IPS-15b (cell line): ENCODE measurements at regions not wholly inside any gene's neighbourhood (a gene's known extent, or its start where the extent isn't known, plus 50 kb on each side); places are given as distances from the start of the nearest gene placed in this dataset.

Source experiments
- H3K27me3 ChIP-seq: one replicate; pipeline ENCODE4 v1.6.1; 2013; ENCODE audit warnings: low read length; ENCODE audit not compliant: control insufficient read depth, insufficient read depth
- H3K36me3 ChIP-seq: one replicate; pipeline ENCODE4 v1.6.1; 2013; ENCODE audit warnings: low read length; ENCODE audit not compliant: control insufficient read depth, insufficient read depth
- H3K4me1 ChIP-seq: one replicate; pipeline ENCODE4 v1.6.1; 2013; ENCODE audit warnings: mild to moderate bottlenecking, low read length; ENCODE audit not compliant: control insufficient read depth, insufficient read depth
- H3K4me3 ChIP-seq: one replicate; pipeline ENCODE4 v1.5.1; 2013; ENCODE audit warnings: low read depth, low read length
- H3K9ac ChIP-seq: one replicate; pipeline ENCODE4 v1.6.1; 2013; ENCODE audit warnings: low read depth, mild to moderate bottlenecking, low read length
- H3K9me3 ChIP-seq: one replicate; pipeline ENCODE4 v1.6.1; 2013; ENCODE audit warnings: mild to moderate bottlenecking, low read length; ENCODE audit not compliant: control insufficient read depth, insufficient read depth

DNA sequence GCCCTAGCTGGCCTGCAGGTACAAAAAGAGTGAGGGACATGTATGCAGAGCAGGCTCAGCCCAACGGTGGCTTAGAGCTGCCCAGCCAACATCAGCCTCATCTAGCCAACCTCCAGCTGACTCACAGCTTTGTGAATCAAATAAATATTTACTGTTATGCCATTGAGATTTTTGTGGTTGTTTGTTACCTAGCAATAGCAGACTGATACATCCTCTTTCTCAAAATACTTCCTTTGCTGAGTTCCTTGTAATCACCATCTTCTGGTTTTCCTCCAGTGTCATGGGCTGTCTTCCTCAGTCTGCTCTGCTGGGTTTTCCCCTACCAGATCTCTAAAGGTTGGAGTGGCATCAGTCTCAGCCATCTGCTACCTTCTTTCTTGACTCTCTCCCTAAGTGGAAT lies 126.6 kb upstream of the SLC1A4 start:
- Histone ChIP-seq H3K9ac (no peak overlapping the region), H3K4me3 (no peak overlapping the region), H3K4me1 (peaks cover 17% of the 10 kb centered on the region), H3K9me3 (no peaks in the 10 kb centered on the region), H3K27me3 (peaks cover 72% of the 10 kb centered on the region), H3K36me3 (no peaks in the 10 kb centered on the region)

GRCh38 chr2:64863097-64863820 lies 125.9 kb upstream of the SLC1A4 start:
- Histone ChIP-seq H3K36me3 (no peaks in the 10 kb centered on the region), H3K9ac (no peak overlapping the region), H3K27me3 (peaks cover 67% of the 10 kb centered on the region), H3K9me3 (no peaks in the 10 kb centered on the region), H3K4me3 (no peak overlapping the region), H3K4me1 (peaks cover 11% of the 10 kb centered on the region)

GRCh38 chr2:64865073-64865830 lies 123.9 kb upstream of the SLC1A4 start:
- Histone ChIP-seq H3K9ac (no peak overlapping the region), H3K4me1 (peaks cover 3% of the 10 kb centered on the region), H3K27me3 (peaks cover 59% of the 10 kb centered on the region), H3K9me3 (no peaks in the 10 kb centered on the region), H3K4me3 (peak overlapping the region; percentile 69), H3K36me3 (no peaks in the 10 kb centered on the region)

DNA sequence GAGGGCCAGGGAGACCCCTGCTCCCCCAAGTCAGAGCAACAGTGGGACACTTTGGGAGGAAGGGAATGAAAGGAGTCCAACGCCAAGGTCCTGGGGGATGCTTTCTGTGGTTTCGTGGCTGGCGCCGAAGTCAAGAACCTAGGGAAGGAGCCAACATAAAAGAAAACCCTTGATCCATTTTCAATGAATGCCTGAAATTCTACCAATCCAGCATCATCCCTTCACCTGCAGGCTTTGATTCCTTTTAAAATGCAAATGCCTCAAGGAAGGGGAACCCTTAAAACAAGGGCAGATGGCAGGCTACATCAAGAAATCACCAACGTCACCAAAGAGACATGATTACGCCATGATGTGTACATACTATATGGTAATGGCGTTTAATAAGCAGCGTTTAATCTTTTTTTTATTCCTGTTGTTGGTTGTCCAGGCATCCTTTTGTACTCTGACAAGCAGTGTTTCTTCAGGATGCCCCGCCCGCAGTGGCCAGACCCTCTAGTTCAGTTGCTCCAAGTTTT lies 123.3 kb upstream of the SLC1A4 start:
- Histone ChIP-seq H3K9ac (no peak overlapping the region), H3K36me3 (no peaks in the 10 kb centered on the region), H3K4me3 (no peak overlapping the region), H3K4me1 (no peaks in the 10 kb centered on the region), H3K9me3 (no peaks in the 10 kb centered on the region), H3K27me3 (peaks cover 52% of the 10 kb centered on the region)

DNA sequence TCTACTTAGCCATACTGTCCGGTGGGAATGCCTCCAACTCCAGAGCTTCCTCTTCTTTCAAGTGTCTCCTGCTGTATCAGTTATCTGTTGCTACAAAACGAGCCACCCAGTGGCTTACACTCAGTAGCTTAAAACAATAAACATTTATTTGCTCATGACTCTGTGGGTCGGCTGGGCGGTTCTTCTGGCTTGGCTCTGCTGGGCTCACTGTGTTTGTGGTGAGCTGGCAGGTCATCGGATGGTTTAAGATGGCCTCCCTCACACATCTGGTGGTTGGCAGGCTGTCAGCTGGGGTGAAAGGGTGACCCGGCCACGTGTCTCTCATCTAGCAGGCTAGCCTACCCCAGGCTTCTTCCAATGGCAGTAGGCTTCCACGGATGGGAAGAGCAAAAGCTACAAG lies 122.4 kb upstream of the SLC1A4 start:
- Histone ChIP-seq H3K9ac (no peak overlapping the region), H3K9me3 (no peaks in the 10 kb centered on the region), H3K4me1 (no peaks in the 10 kb centered on the region), H3K36me3 (no peaks in the 10 kb centered on the region), H3K27me3 (peaks cover 43% of the 10 kb centered on the region), H3K4me3 (no peak overlapping the region)

GRCh38 chr2:64867253-64867996 lies 121.8 kb upstream of the SLC1A4 start:
- H3K4me1 ChIP-seq, result no peaks in the 10 kb centered on the region
- H3K9ac ChIP-seq, result no peak overlapping the region
- no peaks in the 10 kb centered on the region for H3K36me3 ChIP-seq
- H3K4me3 ChIP-seq, result no peak overlapping the region
- H3K9me3 ChIP-seq, result no peaks in the 10 kb centered on the region
- H3K27me3 ChIP-seq, result peaks cover 37% of the 10 kb centered on the region

DNA sequence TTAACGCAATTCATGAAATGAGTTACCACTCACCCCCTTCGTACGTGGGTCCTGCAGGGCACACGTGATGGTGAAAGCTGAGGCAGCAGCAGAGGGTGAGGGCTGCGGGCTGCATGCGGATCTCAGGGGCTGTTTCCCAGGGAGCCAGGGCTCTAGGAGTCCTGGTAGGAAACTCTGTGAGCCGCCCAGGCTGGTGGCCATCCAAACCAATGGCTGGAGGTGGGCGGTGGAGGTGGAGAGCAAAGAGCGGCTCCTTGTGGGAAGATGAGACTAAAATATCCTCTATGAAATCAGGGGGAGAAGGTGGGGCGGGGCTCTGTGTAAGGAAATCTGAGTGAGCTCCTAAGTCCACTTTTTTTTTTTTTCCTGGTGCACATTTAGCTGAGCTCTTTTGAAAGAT lies 120.1 kb upstream of the SLC1A4 start:
- peaks cover 20% of the 10 kb centered on the region for H3K27me3 ChIP-seq
- no peaks in the 10 kb centered on the region for H3K36me3 ChIP-seq
- H3K4me3 ChIP-seq, result no peak overlapping the region
- H3K4me1 ChIP-seq, result peaks cover 2% of the 10 kb centered on the region
- no peak overlapping the region for H3K9ac ChIP-seq
- H3K9me3 ChIP-seq, result no peaks in the 10 kb centered on the region

- Histone ChIP-seq H3K36me3 (no peaks in the 10 kb centered on the region), H3K4me1 (peaks cover 2% of the 10 kb centered on the region), H3K9ac (no peak overlapping the region), H3K9me3 (no peaks in the 10 kb centered on the region), H3K4me3 (no peak overlapping the region), H3K27me3 (no peaks in the 10 kb centered on the region)
Observed at GRCh38 chr2:64873472-64873924, 115.7 kb upstream of the SLC1A4 start.

DNA sequence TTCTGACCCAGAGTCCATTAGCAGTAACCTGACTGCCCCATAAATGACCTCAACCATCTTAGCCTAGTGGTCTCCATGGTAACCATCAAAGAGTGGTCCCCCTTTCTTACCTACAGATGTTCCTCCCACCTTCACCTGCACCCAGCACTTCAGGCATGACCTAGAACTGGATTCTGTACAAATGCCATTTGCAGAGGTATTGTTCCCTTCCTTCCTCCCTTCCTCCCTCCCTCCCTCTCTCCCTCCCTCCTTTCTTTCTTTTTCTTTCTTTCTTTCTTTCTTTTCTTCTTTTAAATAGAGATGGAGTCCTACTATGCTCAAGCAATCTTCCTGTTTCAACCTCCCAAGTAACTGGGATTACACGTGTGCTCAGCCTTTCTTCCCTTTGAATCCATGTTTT lies 114.6 kb upstream of the SLC1A4 start:
- Histone ChIP-seq H3K9me3 (no peaks in the 10 kb centered on the region), H3K4me1 (peaks cover 2% of the 10 kb centered on the region), H3K36me3 (no peaks in the 10 kb centered on the region), H3K27me3 (no peaks in the 10 kb centered on the region), H3K9ac (no peak overlapping the region), H3K4me3 (no peak overlapping the region)

DNA sequence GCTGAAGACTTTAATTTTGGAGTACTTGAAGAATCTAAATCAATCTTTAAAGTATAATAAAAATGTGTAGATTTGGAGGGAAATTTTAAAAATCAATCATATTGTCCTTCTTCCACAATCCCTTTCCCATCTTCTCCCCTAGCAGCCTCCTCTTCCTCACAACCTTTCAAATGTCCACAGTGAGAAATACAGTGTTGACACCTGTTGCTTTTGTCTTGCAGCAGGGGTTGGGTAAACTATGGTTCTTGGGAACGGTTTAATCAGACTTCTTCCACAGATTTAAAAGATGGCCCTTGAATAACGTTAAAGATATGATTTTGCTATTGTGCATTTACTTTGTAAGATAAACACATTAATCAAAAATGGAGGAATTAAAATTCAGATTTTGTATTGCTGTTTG lies 113.8 kb upstream of the SLC1A4 start:
- Histone ChIP-seq H3K27me3 (no peaks in the 10 kb centered on the region), H3K4me1 (peaks cover 3% of the 10 kb centered on the region), H3K9ac (no peak overlapping the region), H3K9me3 (no peaks in the 10 kb centered on the region), H3K4me3 (no peak overlapping the region), H3K36me3 (no peaks in the 10 kb centered on the region)

DNA sequence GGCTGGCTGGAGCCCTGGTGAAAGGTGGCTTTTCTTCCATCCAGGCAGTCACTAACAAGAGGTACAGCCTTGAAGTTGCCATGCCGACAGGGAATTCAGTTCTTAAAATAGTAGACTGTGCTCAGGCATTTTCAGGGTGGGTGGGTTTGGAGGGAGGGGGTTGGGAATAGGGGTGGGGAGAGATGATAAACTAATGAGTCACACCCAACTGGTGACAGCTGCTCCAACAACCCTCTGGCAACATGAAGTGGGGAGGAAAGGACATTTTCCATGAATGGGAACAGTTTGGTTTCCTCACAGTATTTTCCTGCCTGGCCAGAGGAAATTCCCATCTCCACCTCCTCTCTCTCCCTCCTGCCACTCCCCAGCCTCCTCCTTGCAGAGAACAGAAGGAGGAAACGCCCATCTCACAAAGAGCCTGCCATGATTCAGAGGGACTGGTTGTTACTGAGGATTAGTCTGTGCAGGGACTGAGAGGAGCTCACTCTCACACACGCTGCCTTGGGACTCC lies 113.0 kb upstream of the SLC1A4 start:
- no peak overlapping the region for H3K9ac ChIP-seq
- H3K4me3 ChIP-seq, result no peak overlapping the region
- H3K4me1 ChIP-seq, result peaks cover 10% of the 10 kb centered on the region
- H3K9me3 ChIP-seq, result no peaks in the 10 kb centered on the region
- no peaks in the 10 kb centered on the region for H3K36me3 ChIP-seq
- no peaks in the 10 kb centered on the region for H3K27me3 ChIP-seq
